ENCODE measurements at regions not wholly inside any gene's neighbourhood (a gene's known extent, or its start where the extent isn't known, plus 50 kb on each side); places are given as distances from the start of the nearest gene placed in this dataset.

GRCh38 chr2:194015751-194016150 lies 1641.3 kb upstream of the SLC39A10 start:
- H3K9me3 ChIP-seq (ENCODE audit: control insufficient read depth, low read depth, low read length), result no peaks in the 10 kb centered on the region
- H3K36me3 ChIP-seq (ENCODE audit: control insufficient read depth, low read depth, low read length), result no peaks in the 10 kb centered on the region
- no peak overlapping the region for H3K9ac ChIP-seq (ENCODE audit: low read length)
- no peak overlapping the region for H3K4me3 ChIP-seq (ENCODE audit: low read length)
- H3K4me1 ChIP-seq (ENCODE audit: control insufficient read depth, low read depth, low read length), result peaks cover 3% of the 10 kb centered on the region
- no peak overlapping the region for H3K27ac ChIP-seq (ENCODE audit: low read length)
- no peaks in the 10 kb centered on the region for H3K27me3 ChIP-seq (ENCODE audit: control insufficient read depth, insufficient read depth, low read length)

DNA sequence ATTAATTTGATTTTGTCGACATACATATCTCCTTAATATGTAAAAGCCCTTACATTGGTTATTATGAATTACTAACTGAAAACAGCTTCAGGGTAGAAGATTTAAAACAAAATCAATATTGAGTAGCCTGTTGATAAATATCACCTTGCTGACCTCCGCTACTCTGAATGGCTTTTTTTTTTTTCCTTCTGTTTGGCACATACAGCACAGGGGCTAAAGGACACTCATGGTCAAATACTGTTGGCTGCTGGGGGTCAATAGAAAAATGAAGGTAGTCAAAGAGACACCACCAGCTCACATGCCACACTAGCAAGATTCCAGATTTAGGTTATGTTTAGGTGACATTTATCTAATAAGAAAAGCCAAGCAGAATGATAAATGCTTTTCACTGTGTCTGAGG lies 1642.4 kb upstream of the SLC39A10 start:
- no peak overlapping the region for H3K4me3 ChIP-seq (ENCODE audit: low read length)
- peaks cover 3% of the 10 kb centered on the region for H3K4me1 ChIP-seq (ENCODE audit: control insufficient read depth, low read depth, low read length)
- H3K9me3 ChIP-seq (ENCODE audit: control insufficient read depth, low read depth, low read length), result no peaks in the 10 kb centered on the region
- no peak overlapping the region for H3K27ac ChIP-seq (ENCODE audit: low read length)
- H3K9ac ChIP-seq (ENCODE audit: low read length), result no peak overlapping the region
- no peaks in the 10 kb centered on the region for H3K27me3 ChIP-seq (ENCODE audit: control insufficient read depth, insufficient read depth, low read length)
- no peaks in the 10 kb centered on the region for H3K36me3 ChIP-seq (ENCODE audit: control insufficient read depth, low read depth, low read length)

GRCh38 chr2:194004590-194005206 lies 1652.3 kb upstream of the SLC39A10 start:
- no peaks in the 10 kb centered on the region for H3K36me3 ChIP-seq (ENCODE audit: control insufficient read depth, low read depth, low read length)
- no peak overlapping the region for H3K9ac ChIP-seq (ENCODE audit: low read length)
- no peaks in the 10 kb centered on the region for H3K27me3 ChIP-seq (ENCODE audit: control insufficient read depth, insufficient read depth, low read length)
- H3K27ac ChIP-seq (ENCODE audit: low read length), result no peak overlapping the region
- H3K4me3 ChIP-seq (ENCODE audit: low read length), result no peak overlapping the region
- H3K9me3 ChIP-seq (ENCODE audit: control insufficient read depth, low read depth, low read length), result no peaks in the 10 kb centered on the region
- no peaks in the 10 kb centered on the region for H3K4me1 ChIP-seq (ENCODE audit: control insufficient read depth, low read depth, low read length)

GRCh38 chr2:194003911-194004310 lies 1653.1 kb upstream of the SLC39A10 start:
- H3K27ac ChIP-seq (ENCODE audit: low read length), result no peak overlapping the region
- H3K9ac ChIP-seq (ENCODE audit: low read length), result no peak overlapping the region
- no peaks in the 10 kb centered on the region for H3K9me3 ChIP-seq (ENCODE audit: control insufficient read depth, low read depth, low read length)

GRCh38 chr2:194002699-194003368 lies 1654.2 kb upstream of the SLC39A10 start:
- H3K9me3 ChIP-seq (ENCODE audit: control insufficient read depth, low read depth, low read length), result no peaks in the 10 kb centered on the region
- H3K27me3 ChIP-seq (ENCODE audit: control insufficient read depth, insufficient read depth, low read length), result no peaks in the 10 kb centered on the region
- H3K4me3 ChIP-seq (ENCODE audit: low read length), result no peak overlapping the region
- no peaks in the 10 kb centered on the region for H3K4me1 ChIP-seq (ENCODE audit: control insufficient read depth, low read depth, low read length)
- H3K36me3 ChIP-seq (ENCODE audit: control insufficient read depth, low read depth, low read length), result no peaks in the 10 kb centered on the region
- no peak overlapping the region for H3K27ac ChIP-seq (ENCODE audit: low read length)
- H3K9ac ChIP-seq (ENCODE audit: low read length), result no peak overlapping the region

More at GRCh38 chr2:194003911-194004310, 1653.1 kb upstream of the SLC39A10 start:
- Histone ChIP-seq H3K36me3 (ENCODE audit: control insufficient read depth, low read depth, low read length) (no peaks in the 10 kb centered on the region), H3K4me1 (ENCODE audit: control insufficient read depth, low read depth, low read length) (no peaks in the 10 kb centered on the region), H3K27me3 (ENCODE audit: control insufficient read depth, insufficient read depth, low read length) (no peaks in the 10 kb centered on the region), H3K4me3 (ENCODE audit: low read length) (no peak overlapping the region)

DNA sequence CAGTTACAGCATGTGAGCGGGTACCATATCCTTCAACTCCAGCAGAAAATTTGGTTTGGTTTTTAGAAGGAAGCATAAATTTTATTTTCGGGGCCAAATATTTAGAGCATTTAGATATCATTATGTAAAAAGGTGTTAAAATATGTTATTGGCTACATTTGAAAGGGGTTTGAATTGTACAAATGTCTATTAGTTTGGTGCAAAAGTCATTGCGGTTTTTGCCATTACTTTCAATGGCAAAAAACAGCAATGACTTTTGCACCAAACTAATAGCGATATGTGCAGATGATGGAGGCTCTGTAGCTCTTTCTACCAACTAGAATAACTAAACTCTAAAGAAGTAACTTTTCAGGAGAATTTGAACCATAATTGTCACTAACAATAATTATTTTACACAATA lies 1666.2 kb upstream of the SLC39A10 start:
- no peaks in the 10 kb centered on the region for H3K27me3 ChIP-seq (ENCODE audit: control insufficient read depth, insufficient read depth, low read length)
- H3K4me3 ChIP-seq (ENCODE audit: low read length), result no peak overlapping the region
- H3K27ac ChIP-seq (ENCODE audit: low read length), result no peak overlapping the region
- no peaks in the 10 kb centered on the region for H3K4me1 ChIP-seq (ENCODE audit: control insufficient read depth, low read depth, low read length)
- H3K36me3 ChIP-seq (ENCODE audit: control insufficient read depth, low read depth, low read length), result no peaks in the 10 kb centered on the region
- H3K9me3 ChIP-seq (ENCODE audit: control insufficient read depth, low read depth, low read length), result no peaks in the 10 kb centered on the region
- H3K9ac ChIP-seq (ENCODE audit: low read length), result no peak overlapping the region

DNA sequence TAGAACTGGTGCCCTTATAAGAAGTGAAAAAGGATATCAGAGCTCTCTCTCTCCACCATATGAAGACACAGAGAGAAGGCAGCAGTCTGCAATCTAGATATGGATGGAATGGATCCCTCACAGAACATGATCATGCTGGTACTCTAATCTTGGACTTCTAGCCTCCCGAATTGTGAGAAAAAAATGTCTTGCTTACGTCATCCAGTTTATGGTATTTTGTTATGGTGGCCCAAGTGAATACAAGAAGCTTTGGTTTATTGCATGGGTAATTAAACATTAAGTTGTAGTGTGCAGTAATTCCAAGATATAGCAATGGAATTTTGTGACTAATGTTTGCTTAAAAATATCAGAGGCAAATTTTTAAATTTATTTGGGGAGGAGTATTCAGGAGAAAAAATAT lies 1667.4 kb upstream of the SLC39A10 start:
- Histone ChIP-seq H3K4me1 (ENCODE audit: control insufficient read depth, low read depth, low read length) (no peaks in the 10 kb centered on the region), H3K27me3 (ENCODE audit: control insufficient read depth, insufficient read depth, low read length) (no peaks in the 10 kb centered on the region), H3K9ac (ENCODE audit: low read length) (no peak overlapping the region), H3K9me3 (ENCODE audit: control insufficient read depth, low read depth, low read length) (no peaks in the 10 kb centered on the region), H3K36me3 (ENCODE audit: control insufficient read depth, low read depth, low read length) (no peaks in the 10 kb centered on the region), H3K4me3 (ENCODE audit: low read length) (no peak overlapping the region), H3K27ac (ENCODE audit: low read length) (no peak overlapping the region)

DNA sequence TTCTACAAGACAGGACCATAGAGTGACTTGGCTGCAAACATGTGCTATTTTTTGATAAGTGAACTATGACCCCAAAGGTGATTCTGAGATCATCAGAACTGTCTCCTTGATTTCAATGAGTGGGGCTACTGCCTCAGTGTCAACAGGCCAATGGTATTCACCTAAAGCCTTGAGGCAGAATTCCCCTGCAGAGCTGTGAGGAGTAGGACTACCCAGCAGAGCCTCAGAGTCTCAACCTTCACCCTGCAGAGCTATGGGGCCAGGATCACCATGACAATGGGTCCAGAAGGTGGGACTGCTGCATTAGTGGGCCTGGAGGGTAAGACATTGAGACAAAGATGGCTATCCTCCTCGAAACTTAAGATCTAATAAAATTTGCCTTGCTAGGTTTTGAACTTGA lies 1668.2 kb upstream of the SLC39A10 start:
- H3K36me3 ChIP-seq (ENCODE audit: control insufficient read depth, low read depth, low read length), result no peaks in the 10 kb centered on the region
- no peaks in the 10 kb centered on the region for H3K27me3 ChIP-seq (ENCODE audit: control insufficient read depth, insufficient read depth, low read length)
- H3K4me1 ChIP-seq (ENCODE audit: control insufficient read depth, low read depth, low read length), result no peaks in the 10 kb centered on the region
- H3K9me3 ChIP-seq (ENCODE audit: control insufficient read depth, low read depth, low read length), result no peaks in the 10 kb centered on the region
- H3K27ac ChIP-seq (ENCODE audit: low read length), result no peak overlapping the region
- no peak overlapping the region for H3K4me3 ChIP-seq (ENCODE audit: low read length)
- H3K9ac ChIP-seq (ENCODE audit: low read length), result no peak overlapping the region

- Histone ChIP-seq H3K27me3 (ENCODE audit: control insufficient read depth, insufficient read depth, low read length) (no peaks in the 10 kb centered on the region), H3K9me3 (ENCODE audit: control insufficient read depth, low read depth, low read length) (no peaks in the 10 kb centered on the region), H3K4me3 (ENCODE audit: low read length) (no peak overlapping the region), H3K36me3 (ENCODE audit: control insufficient read depth, low read depth, low read length) (no peaks in the 10 kb centered on the region), H3K4me1 (ENCODE audit: control insufficient read depth, low read depth, low read length) (peaks cover 3% of the 10 kb centered on the region), H3K9ac (ENCODE audit: low read length) (no peak overlapping the region), H3K27ac (ENCODE audit: low read length) (no peak overlapping the region)
Measured at GRCh38 chr2:193985272-193985671, 1671.8 kb upstream of the SLC39A10 start.

DNA sequence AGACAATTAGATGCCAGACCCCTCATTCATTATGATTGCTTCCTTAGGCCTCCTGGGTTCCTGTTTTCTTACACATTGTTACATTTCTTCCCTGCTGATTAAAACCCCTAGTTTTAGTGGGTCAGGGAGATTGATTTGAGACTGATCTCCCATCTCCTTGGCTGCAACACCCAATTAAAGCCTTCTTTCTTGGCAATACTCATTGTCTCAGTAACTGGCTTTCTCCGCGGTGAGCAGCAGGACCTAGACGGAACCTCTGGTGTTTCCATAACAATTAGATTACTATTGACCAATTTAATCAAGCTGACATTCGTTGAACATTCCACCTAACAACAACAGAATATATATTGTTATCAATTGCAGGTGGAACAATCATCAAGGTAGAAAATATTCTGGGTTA lies 1676.4 kb upstream of the SLC39A10 start:
- no peaks in the 10 kb centered on the region for H3K27me3 ChIP-seq (ENCODE audit: control insufficient read depth, insufficient read depth, low read length)
- H3K4me3 ChIP-seq (ENCODE audit: low read length), result no peak overlapping the region
- H3K9me3 ChIP-seq (ENCODE audit: control insufficient read depth, low read depth, low read length), result no peaks in the 10 kb centered on the region
- no peaks in the 10 kb centered on the region for H3K36me3 ChIP-seq (ENCODE audit: control insufficient read depth, low read depth, low read length)
- no peak overlapping the region for H3K9ac ChIP-seq (ENCODE audit: low read length)
- no peak overlapping the region for H3K27ac ChIP-seq (ENCODE audit: low read length)
- peaks cover 8% of the 10 kb centered on the region for H3K4me1 ChIP-seq (ENCODE audit: control insufficient read depth, low read depth, low read length)

- H3K27me3 ChIP-seq (ENCODE audit: control insufficient read depth, insufficient read depth, low read length), result no peaks in the 10 kb centered on the region
Measured at GRCh38 chr2:193973781-193974180, 1683.2 kb upstream of the SLC39A10 start.

GRCh38 chr2:193966590-193966989 lies 1690.4 kb upstream of the SLC39A10 start:
- H3K27ac ChIP-seq (ENCODE audit: low read length), result peak overlapping the region; percentile 58
- H3K27me3 ChIP-seq (ENCODE audit: control insufficient read depth, insufficient read depth, low read length), result no peaks in the 10 kb centered on the region
- peak overlapping the region; percentile 66 for H3K9ac ChIP-seq (ENCODE audit: low read length)
- H3K9me3 ChIP-seq (ENCODE audit: control insufficient read depth, low read depth, low read length), result no peaks in the 10 kb centered on the region
- H3K4me1 ChIP-seq (ENCODE audit: control insufficient read depth, low read depth, low read length), result peaks cover 20% of the 10 kb centered on the region
- H3K36me3 ChIP-seq (ENCODE audit: control insufficient read depth, low read depth, low read length), result no peaks in the 10 kb centered on the region
- H3K4me3 ChIP-seq (ENCODE audit: low read length), result no peak overlapping the region

More at GRCh38 chr2:193973781-193974180, 1683.2 kb upstream of the SLC39A10 start:
- Histone ChIP-seq H3K4me3 (ENCODE audit: low read length) (no peak overlapping the region), H3K27ac (ENCODE audit: low read length) (no peak overlapping the region), H3K36me3 (ENCODE audit: control insufficient read depth, low read depth, low read length) (no peaks in the 10 kb centered on the region), H3K4me1 (ENCODE audit: control insufficient read depth, low read depth, low read length) (peaks cover 4% of the 10 kb centered on the region), H3K9me3 (ENCODE audit: control insufficient read depth, low read depth, low read length) (no peaks in the 10 kb centered on the region), H3K9ac (ENCODE audit: low read length) (no peak overlapping the region)
